CD4-positive, alpha-beta T cell (primary cell): ENCODE measurements at regions not wholly inside any gene's neighbourhood (a gene's known extent, or its start where the extent isn't known, plus 50 kb on each side); places are given as distances from the start of the nearest gene placed in this dataset.

Experiments used
- ATAC-seq: fragments of 200-7000 bp; cut with Tn5 transposase; one replicate; pipeline ENCODE4 v1.10.0; 2022; ENCODE audit warnings: mild to moderate bottlenecking; ENCODE audit not compliant: poor library complexity
- CTCF ChIA-PET: fragments of 350-600 bp; sonication (Branson Sonifier 250); formaldehyde crosslinking; loops from one replicate; lab custom pipeline; 2021; ENCODE audit warnings: antibody characterized with exemption, inconsistent platforms; lab: Charles Lee
- POLR2A ChIA-PET: fragments of 350-600 bp; sonication (Branson Sonifier 250); formaldehyde crosslinking; loops from one replicate; lab custom pipeline; 2021; ENCODE audit warnings: antibody characterized with exemption, inconsistent platforms; lab: Charles Lee
- DNase-seq, 14 experiments: peaks; one replicate each; pipeline ENCODE4 v3.0.0-alpha.2; 2013 to 2020; ENCODE audit warnings: mixed read lengths in 2 of 14
- H3K27ac ChIP-seq, 2 donors: one replicate each; pipeline versions ENCODE4 v1.5.1 to v1.7.0; 2013; ENCODE audit warnings: low read length in 2 of 2, low read depth in 1 of 2, mild to moderate bottlenecking in 1 of 2
- H3K27me3 ChIP-seq, 2 experiments: 1 replicate in 1 of 2; 2 replicates in 1 of 2; pipeline versions ENCODE4 v1.6.1 to v1.7.0; 2013; ENCODE audit warnings: low read length in 2 of 2, control low read depth in 1 of 2, mild to moderate bottlenecking in 1 of 2, moderate library complexity in 1 of 2; ENCODE audit not compliant: insufficient read depth in 2 of 2, control insufficient read depth in 1 of 2
- H3K36me3 ChIP-seq: one replicate; pipeline ENCODE4 v1.6.1; 2013; ENCODE audit warnings: low read length, control low read depth; ENCODE audit not compliant: insufficient read depth
- H3K4me1 ChIP-seq: one replicate; pipeline ENCODE4 v1.6.1; 2013; ENCODE audit warnings: low read length, control low read depth; ENCODE audit not compliant: insufficient read depth
- H3K4me3 ChIP-seq: one replicate; pipeline ENCODE4 v1.5.1; 2013; ENCODE audit warnings: mild to moderate bottlenecking, low read length, moderate library complexity
- H3K9me3 ChIP-seq, 2 experiments: 1 replicate in 1 of 2; 2 replicates in 1 of 2; pipeline versions ENCODE4 v1.6.1 to v1.7.0; 2013; ENCODE audit warnings: low read length in 2 of 2, mild to moderate bottlenecking in 2 of 2, control low read depth in 1 of 2, moderate library complexity in 1 of 2; ENCODE audit not compliant: control insufficient read depth in 1 of 2, insufficient read depth in 1 of 2
- H3K27ac Mint-ChIP-seq: one replicate; pipeline ENCODE4 v1.8.0; 2020; ENCODE audit warnings: mixed read lengths
- H3K27me3 Mint-ChIP-seq: one replicate; pipeline ENCODE4 v1.8.0; 2021; ENCODE audit warnings: mixed read lengths
- H3K36me3 Mint-ChIP-seq: one replicate; pipeline ENCODE4 v1.8.0; 2021; ENCODE audit warnings: low read depth, mixed read lengths
- H3K4me1 Mint-ChIP-seq: one replicate; pipeline ENCODE4 v1.8.0; 2021; ENCODE audit warnings: low read depth, mixed read lengths
- H3K4me3 Mint-ChIP-seq: one replicate; pipeline ENCODE4 v1.8.0; 2020; ENCODE audit warnings: mild to moderate bottlenecking, mixed read lengths
- H3K9me3 Mint-ChIP-seq: one replicate; pipeline ENCODE4 v1.8.0; 2020; ENCODE audit warnings: mixed read lengths
- CTCF ChIP-seq: fragments of 200-600 bp; IDR thresholded peaks from one replicate; pipeline ENCODE4 v1.8.0; 2022; ENCODE audit warnings: antibody characterized with exemption, mild to moderate bottlenecking
- intact Hi-C, 2 experiments: fragments of 100-400 bp; cut with DNase I in 1 of 2; cut with micrococcal nuclease in 1 of 2; formaldehyde crosslinking; loops; one replicate each; pipeline versions ENCODE4 v1.15.1 to v1.9.0; 2023 to 2025; cut with DNase I, micrococcal nuclease

GRCh38 chr18:8517276-8517675, 92.0 kb upstream of the RAB12 start:
- Mint-ChIP-seq H3K36me3 (no peaks in the 10 kb centered on the region), H3K9me3 (peaks cover 2% of the 10 kb centered on the region), H3K4me3 (no peak overlapping the region), H3K27ac (no peak overlapping the region), H3K4me1 (no peaks in the 10 kb centered on the region), H3K27me3 (peaks cover 10% of the 10 kb centered on the region)
- H3K9me3 ChIP-seq: peaks cover 3 to 5% of the 10 kb centered on the region in 2 experiments
- POLR2A ChIA-PET: no interaction called here
- TF ChIP-seq CTCF: no peak
- no peaks in the 10 kb centered on the region for H3K27me3 ChIP-seq
- H3K4me3 ChIP-seq: no peak overlapping the region
- intact Hi-C loops: no loop called here
- DNase-seq: no peak
- H3K27ac ChIP-seq: no peak overlapping the region
- H3K4me1 ChIP-seq: no peaks in the 10 kb centered on the region
- H3K36me3 ChIP-seq: no peaks in the 10 kb centered on the region
- ATAC-seq: no peak
- CTCF ChIA-PET: no interaction called here

GRCh38 chr18:8519102-8519501, 90.1 kb upstream of the RAB12 start:
- Histone ChIP-seq H3K4me3 (no peak overlapping the region), H3K27ac (no peak overlapping the region), H3K4me1 (no peaks in the 10 kb centered on the region), H3K27me3 (no peaks in the 10 kb centered on the region), H3K36me3 (no peaks in the 10 kb centered on the region), H3K9me3 (peaks cover 3 to 5% of the 10 kb centered on the region in 2 experiments)
- Mint-ChIP-seq H3K27me3 (peaks cover 22% of the 10 kb centered on the region), H3K27ac (no peak overlapping the region), H3K9me3 (peaks cover 2% of the 10 kb centered on the region), H3K36me3 (no peaks in the 10 kb centered on the region), H3K4me1 (no peaks in the 10 kb centered on the region), H3K4me3 (no peak overlapping the region)
- ChIA-PET CTCF (no interaction called here), POLR2A (no interaction called here)
- intact Hi-C loops: no loop called here
- ATAC-seq (no peak), DNase-seq (no peak)
- no peak for TF ChIP-seq CTCF

DNA sequence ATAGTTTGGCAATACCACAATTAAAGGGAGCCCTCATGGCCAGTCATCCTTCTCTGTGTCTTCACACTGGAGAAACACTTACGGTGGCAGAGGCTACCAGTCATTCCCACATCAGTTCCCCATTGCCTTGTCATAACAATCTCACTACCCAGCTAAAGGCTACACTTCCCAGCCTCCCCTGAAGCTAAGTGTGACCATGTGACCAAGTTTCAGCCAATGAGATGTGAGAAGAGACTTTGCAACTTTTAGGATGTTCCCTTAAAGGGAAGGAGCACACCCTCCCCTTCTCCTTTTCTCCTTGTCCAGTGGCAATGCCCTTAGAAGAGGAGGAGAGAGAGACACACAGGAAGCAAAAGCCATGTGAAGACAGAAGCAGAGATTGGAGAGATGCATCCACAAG, 89.0 kb upstream of the RAB12 start:
- Mint-ChIP-seq H3K27me3 (peaks cover 29% of the 10 kb centered on the region), H3K36me3 (no peaks in the 10 kb centered on the region), H3K27ac (no peak overlapping the region), H3K9me3 (peaks cover 2% of the 10 kb centered on the region), H3K4me3 (no peak overlapping the region), H3K4me1 (no peaks in the 10 kb centered on the region)
- CTCF ChIA-PET: no interaction called here
- POLR2A ChIA-PET: no interaction called here
- intact Hi-C loops: no loop called here
- no peaks in the 10 kb centered on the region for H3K36me3 ChIP-seq
- ATAC-seq (no peak), DNase-seq (no peak)
- TF ChIP-seq CTCF: no peak
- H3K4me3 ChIP-seq: no peak overlapping the region
- H3K9me3 ChIP-seq: peaks cover 3 to 5% of the 10 kb centered on the region in 2 experiments
- peaks cover 0 to 9% of the 10 kb centered on the region in 2 experiments for H3K27me3 ChIP-seq
- H3K4me1 ChIP-seq: no peaks in the 10 kb centered on the region
- H3K27ac ChIP-seq: no peak overlapping the region
